Neural cell (in vitro differentiated cells): ENCODE measurements at regions not wholly inside any gene's neighbourhood (a gene's known extent, or its start where the extent isn't known, plus 50 kb on each side); places are given as distances from the start of the nearest gene placed in this dataset.

ENCODE experiments used
- H2AFZ ChIP-seq: fragments of 200-600, 300-800 bp; sonication (generic), shearing (Covaris generic); 2 replicates; pipeline ENCODE4 v1.6.0; 2014; ENCODE audit warnings: low read depth, mild to moderate bottlenecking, antibody characterized with exemption, low read length, moderate library complexity
- H3F3A ChIP-seq: fragments of 200-600 bp; shearing (Covaris generic); 2 replicates; pipeline ENCODE4 v1.6.1; 2016; ENCODE audit warnings: mild to moderate bottlenecking, moderate library complexity, mixed read lengths, antibody characterized with exemption, low read length; ENCODE audit not compliant: insufficient read depth, poor library complexity, severe bottlenecking
- H3K27ac ChIP-seq: fragments of 200-600, 300-800 bp; sonication (generic), shearing (Covaris generic); 2 replicates; pipeline ENCODE4 v1.5.1; 2014; ENCODE audit warnings: mild to moderate bottlenecking, low read length, moderate library complexity
- H3K27me3 ChIP-seq: fragments of 300-800, 200-600 bp; sonication (generic), shearing (Covaris generic); 2 replicates; pipeline ENCODE4 v1.6.0; 2014; ENCODE audit warnings: mild to moderate bottlenecking, low read depth, low read length, moderate library complexity; ENCODE audit not compliant: insufficient read depth
- H3K36me3 ChIP-seq: fragments of 300-800, 200-600 bp; sonication (generic), shearing (Covaris generic); 2 replicates; pipeline ENCODE4 v1.5.1; 2014; ENCODE audit warnings: mild to moderate bottlenecking, antibody characterized with exemption, low read length, moderate library complexity; ENCODE audit not compliant: insufficient read depth
- H3K4me2 ChIP-seq: fragments of 300-800, 200-600 bp; sonication (generic), shearing (Covaris generic); 2 replicates; pipeline ENCODE4 v1.6.0; 2014; ENCODE audit warnings: mild to moderate bottlenecking, low read length
- H3K4me3 ChIP-seq: fragments of 300-800, 200-600 bp; sonication (generic), shearing (Covaris generic); 2 replicates; pipeline ENCODE4 v1.5.1; 2014; ENCODE audit warnings: mild to moderate bottlenecking, low read length, moderate library complexity
- H3K79me2 ChIP-seq: fragments of 200-600 bp; shearing (Covaris generic); replicated peaks from 2 replicates; pipeline ENCODE4 v1.6.0; 2014; ENCODE audit warnings: mild to moderate bottlenecking, low read length, moderate library complexity; ENCODE audit not compliant: insufficient read depth
- H3K9ac ChIP-seq: fragments of 300-800, 200-600 bp; sonication (generic), shearing (Covaris generic); 2 replicates; pipeline ENCODE4 v1.6.1; 2016; ENCODE audit warnings: mild to moderate bottlenecking, low read length, mixed read lengths
- H3K9me2 ChIP-seq: fragments of 200-600 bp; shearing (Covaris generic); 2 replicates; pipeline ENCODE4 v1.6.1; 2016; ENCODE audit warnings: mild to moderate bottlenecking, low read length, mixed read lengths; ENCODE audit not compliant: insufficient read depth
- H3K9me3 ChIP-seq: fragments of 200-600, 300-800 bp; sonication (generic), shearing (Covaris generic); 2 replicates; pipeline ENCODE4 v1.6.1; 2016; ENCODE audit warnings: mild to moderate bottlenecking, mixed run types, low read length, moderate library complexity, mixed read lengths
- H4K20me1 ChIP-seq: fragments of 200-600 bp; shearing (Covaris generic); 2 replicates; pipeline ENCODE4 v1.6.1; 2016; ENCODE audit warnings: mild to moderate bottlenecking, mixed run types; ENCODE audit not compliant: insufficient read depth
- EP300 ChIP-seq: fragments of 450-650 bp; conservative IDR thresholded peaks from 2 replicates; pipeline ENCODE4 v1.6.1; 2014; ENCODE audit warnings: antibody characterized with exemption, mild to moderate bottlenecking, moderate library complexity; ENCODE audit not compliant: poor library complexity, severe bottlenecking
- EZH2 ChIP-seq: fragments of 200-600, 300-800 bp; shearing (Covaris generic), sonication (generic); IDR thresholded peaks from 2 replicates; pipeline ENCODE4 v1.6.1; 2014; ENCODE audit warnings: antibody characterized with exemption, low read length, borderline replicate concordance, mild to moderate bottlenecking; ENCODE audit not compliant: insufficient read depth, poor library complexity, severe bottlenecking
- MXI1 ChIP-seq: fragments of 450-650 bp; conservative IDR thresholded peaks from 2 replicates; pipeline ENCODE4 v1.6.1; 2014; ENCODE audit warnings: antibody characterized with exemption, mild to moderate bottlenecking; ENCODE audit not compliant: poor library complexity, severe bottlenecking
- POLR2AphosphoS5 ChIP-seq: IDR thresholded peaks from 2 replicates; pipeline ENCODE4 v1.6.1; 2012
- RAD21 ChIP-seq: fragments of 450-650 bp; conservative IDR thresholded peaks from 2 replicates; pipeline ENCODE4 v1.6.1; 2014; ENCODE audit warnings: antibody characterized with exemption, mild to moderate bottlenecking, moderate library complexity
- SMC3 ChIP-seq: fragments of 450-650 bp; conservative IDR thresholded peaks from 2 replicates; pipeline ENCODE4 v1.6.1; 2014; ENCODE audit warnings: antibody characterized with exemption, mild to moderate bottlenecking, moderate library complexity; ENCODE audit not compliant: poor library complexity
- TAF1 ChIP-seq: IDR thresholded peaks from 2 replicates; pipeline ENCODE4 v1.6.1; 2012; ENCODE audit warnings: low read depth
- TF ChIP-seq, protein P1 (sequence below): IDR thresholded peaks from 2 replicates; pipeline ENCODE4 v1.6.1; 2012; ENCODE audit warnings: borderline replicate concordance
- TF ChIP-seq, protein P2 (sequence below): fragments of 450-650 bp; IDR thresholded peaks from 2 replicates; pipeline ENCODE4 v1.5.1; 2014; ENCODE audit warnings: antibody characterized with exemption, mild to moderate bottlenecking, moderate library complexity; ENCODE audit not compliant: poor library complexity, severe bottlenecking

DNA sequence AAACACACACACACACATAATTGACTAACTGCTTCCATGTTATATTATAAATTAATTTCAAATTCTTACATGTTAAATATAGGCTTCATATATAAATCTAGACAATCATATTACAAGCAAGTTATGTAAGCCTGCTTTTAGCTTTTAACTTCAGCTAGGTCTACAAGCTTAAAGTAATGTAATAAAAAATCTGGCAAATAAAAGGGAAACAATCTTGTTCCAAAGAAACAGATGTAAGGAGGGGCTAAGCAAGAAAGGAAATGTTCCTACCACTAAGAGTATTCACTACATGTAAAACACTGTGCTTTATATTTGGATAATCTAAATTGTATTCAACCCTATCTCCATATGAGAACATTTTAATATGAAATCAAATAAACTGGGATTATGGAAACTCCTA lies 110.4 kb downstream of the SLC6A15 start:
- Histone ChIP-seq H3K9ac (no peak overlapping the region), H3K27me3 (no peaks in the 10 kb centered on the region), H3F3A (no peaks in the 10 kb centered on the region), H3K36me3 (no peaks in the 10 kb centered on the region), H3K4me2 (no peak overlapping the region), H3K9me2 (no peaks in the 10 kb centered on the region), H3K9me3 (no peaks in the 10 kb centered on the region), H3K4me3 (no peak overlapping the region), H4K20me1 (no peaks in the 10 kb centered on the region), H2AFZ (no peak overlapping the region), H3K79me2 (no peaks in the 10 kb centered on the region), H3K27ac (no peak overlapping the region)
- no peak for TF ChIP-seq RAD21
- no peak for TF ChIP-seq EZH2
- TF ChIP-seq EP300 = no peak
- no peak for TF ChIP-seq SMC3
- TF ChIP-seq, protein P1, sequence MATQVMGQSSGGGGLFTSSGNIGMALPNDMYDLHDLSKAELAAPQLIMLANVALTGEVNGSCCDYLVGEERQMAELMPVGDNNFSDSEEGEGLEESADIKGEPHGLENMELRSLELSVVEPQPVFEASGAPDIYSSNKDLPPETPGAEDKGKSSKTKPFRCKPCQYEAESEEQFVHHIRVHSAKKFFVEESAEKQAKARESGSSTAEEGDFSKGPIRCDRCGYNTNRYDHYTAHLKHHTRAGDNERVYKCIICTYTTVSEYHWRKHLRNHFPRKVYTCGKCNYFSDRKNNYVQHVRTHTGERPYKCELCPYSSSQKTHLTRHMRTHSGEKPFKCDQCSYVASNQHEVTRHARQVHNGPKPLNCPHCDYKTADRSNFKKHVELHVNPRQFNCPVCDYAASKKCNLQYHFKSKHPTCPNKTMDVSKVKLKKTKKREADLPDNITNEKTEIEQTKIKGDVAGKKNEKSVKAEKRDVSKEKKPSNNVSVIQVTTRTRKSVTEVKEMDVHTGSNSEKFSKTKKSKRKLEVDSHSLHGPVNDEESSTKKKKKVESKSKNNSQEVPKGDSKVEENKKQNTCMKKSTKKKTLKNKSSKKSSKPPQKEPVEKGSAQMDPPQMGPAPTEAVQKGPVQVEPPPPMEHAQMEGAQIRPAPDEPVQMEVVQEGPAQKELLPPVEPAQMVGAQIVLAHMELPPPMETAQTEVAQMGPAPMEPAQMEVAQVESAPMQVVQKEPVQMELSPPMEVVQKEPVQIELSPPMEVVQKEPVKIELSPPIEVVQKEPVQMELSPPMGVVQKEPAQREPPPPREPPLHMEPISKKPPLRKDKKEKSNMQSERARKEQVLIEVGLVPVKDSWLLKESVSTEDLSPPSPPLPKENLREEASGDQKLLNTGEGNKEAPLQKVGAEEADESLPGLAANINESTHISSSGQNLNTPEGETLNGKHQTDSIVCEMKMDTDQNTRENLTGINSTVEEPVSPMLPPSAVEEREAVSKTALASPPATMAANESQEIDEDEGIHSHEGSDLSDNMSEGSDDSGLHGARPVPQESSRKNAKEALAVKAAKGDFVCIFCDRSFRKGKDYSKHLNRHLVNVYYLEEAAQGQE = no peak
- no peak for TF ChIP-seq POLR2AphosphoS5
- no peak for TF ChIP-seq TAF1
- TF ChIP-seq MXI1 = no peak

DNA sequence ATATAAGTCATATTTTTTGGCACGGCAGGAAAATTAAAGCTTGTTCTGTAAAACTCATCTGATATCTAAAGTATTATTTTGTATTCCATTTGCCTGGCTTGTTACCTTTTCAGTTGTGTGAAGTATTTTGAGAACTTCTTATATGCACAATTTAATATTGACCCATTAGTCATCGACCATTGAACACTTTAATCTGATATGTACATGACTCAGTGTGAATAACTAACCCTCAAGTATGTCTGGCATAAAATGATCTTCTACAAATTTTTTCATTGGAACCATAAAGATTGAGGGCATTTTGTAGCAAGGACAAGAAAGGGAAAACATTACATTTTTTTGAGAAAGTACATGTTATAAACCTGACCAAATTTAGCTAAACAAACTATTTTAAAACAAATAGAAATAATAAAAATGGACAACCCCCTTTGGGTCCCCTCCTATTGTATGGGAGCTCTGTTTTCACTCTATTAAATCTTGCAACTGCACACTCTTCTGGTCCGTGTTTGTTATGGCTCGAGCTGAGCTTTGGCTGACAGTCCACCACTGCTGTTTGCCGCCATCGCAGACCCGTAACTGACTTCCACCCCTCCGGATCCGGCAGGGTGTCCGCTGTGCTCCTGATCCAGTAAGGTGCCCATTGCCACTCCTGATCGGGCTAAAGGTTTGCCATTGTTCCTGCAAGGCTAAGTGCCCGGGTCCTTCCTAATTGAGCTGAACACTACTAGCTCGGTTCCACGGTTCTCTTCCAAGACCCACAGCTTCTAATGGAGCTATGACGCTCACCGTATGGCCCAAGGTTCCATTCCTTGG lies 118.8 kb downstream of the SLC6A15 start:
- no peak overlapping the region for H3K9ac ChIP-seq
- H3K4me2 ChIP-seq = no peak overlapping the region
- no peak overlapping the region for H2AFZ ChIP-seq

More for the DNA sequence above, 118.8 kb downstream of the SLC6A15 start:
- TF ChIP-seq MXI1 (no peak), SMC3 (no peak), EZH2 (no peak), EP300 (no peak), TAF1 (no peak), POLR2AphosphoS5 (no peak), RAD21 (no peak)
- TF ChIP-seq, protein P1 = no peak
- TF ChIP-seq, protein P2, sequence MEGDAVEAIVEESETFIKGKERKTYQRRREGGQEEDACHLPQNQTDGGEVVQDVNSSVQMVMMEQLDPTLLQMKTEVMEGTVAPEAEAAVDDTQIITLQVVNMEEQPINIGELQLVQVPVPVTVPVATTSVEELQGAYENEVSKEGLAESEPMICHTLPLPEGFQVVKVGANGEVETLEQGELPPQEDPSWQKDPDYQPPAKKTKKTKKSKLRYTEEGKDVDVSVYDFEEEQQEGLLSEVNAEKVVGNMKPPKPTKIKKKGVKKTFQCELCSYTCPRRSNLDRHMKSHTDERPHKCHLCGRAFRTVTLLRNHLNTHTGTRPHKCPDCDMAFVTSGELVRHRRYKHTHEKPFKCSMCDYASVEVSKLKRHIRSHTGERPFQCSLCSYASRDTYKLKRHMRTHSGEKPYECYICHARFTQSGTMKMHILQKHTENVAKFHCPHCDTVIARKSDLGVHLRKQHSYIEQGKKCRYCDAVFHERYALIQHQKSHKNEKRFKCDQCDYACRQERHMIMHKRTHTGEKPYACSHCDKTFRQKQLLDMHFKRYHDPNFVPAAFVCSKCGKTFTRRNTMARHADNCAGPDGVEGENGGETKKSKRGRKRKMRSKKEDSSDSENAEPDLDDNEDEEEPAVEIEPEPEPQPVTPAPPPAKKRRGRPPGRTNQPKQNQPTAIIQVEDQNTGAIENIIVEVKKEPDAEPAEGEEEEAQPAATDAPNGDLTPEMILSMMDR = no peak
- H3K9me3 ChIP-seq = no peaks in the 10 kb centered on the region
- H3K9me2 ChIP-seq = no peaks in the 10 kb centered on the region
- H3K27ac ChIP-seq = no peak overlapping the region
- H3K4me3 ChIP-seq = no peak overlapping the region
- H3K36me3 ChIP-seq = no peaks in the 10 kb centered on the region
- H3K27me3 ChIP-seq = no peaks in the 10 kb centered on the region
- no peaks in the 10 kb centered on the region for H4K20me1 ChIP-seq
- no peaks in the 10 kb centered on the region for H3F3A ChIP-seq
- H3K79me2 ChIP-seq = no peaks in the 10 kb centered on the region
